ENCODE measurements at regions not wholly inside any gene's neighbourhood (a gene's known extent, or its start where the extent isn't known, plus 50 kb on each side); places are given as distances from the start of the nearest gene placed in this dataset.
"Not testable (repeated sequence)": the region's sequence is repeated elsewhere in the genome, so short reads cannot be mapped to it uniquely, and the experiment has no call there.

DNA sequence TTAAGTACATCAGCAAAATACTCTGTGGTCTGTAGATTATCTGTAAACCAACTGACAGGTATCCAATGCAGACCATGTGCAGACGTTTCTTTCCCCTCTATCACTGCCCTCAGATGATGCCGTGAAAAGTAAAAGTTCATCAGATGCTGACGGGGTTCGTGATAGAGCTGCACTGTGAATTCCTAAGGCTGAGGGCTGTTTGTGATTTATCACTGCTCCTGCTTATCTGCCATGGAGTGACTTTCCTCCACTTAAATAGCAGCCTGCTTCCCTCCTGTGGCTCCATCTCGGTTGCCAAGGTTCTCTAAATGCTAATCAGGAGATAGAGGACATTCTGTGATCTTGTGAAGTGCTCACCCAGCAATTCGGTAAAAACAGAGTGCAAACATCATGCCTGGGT is 89.3 kb upstream of the SRD5A3 start:
- no peak overlapping the region for H3K27ac Mint-ChIP-seq
- intact Hi-C loops (cut with micrococcal nuclease), result no loop called here
- no peaks in the 10 kb centered on the region for H3K36me3 Mint-ChIP-seq (ENCODE audit: low read depth)
- CTCF ChIA-PET, result no interaction called here
- H3K27me3 Mint-ChIP-seq (ENCODE audit: low read depth), result peaks cover 11% of the 10 kb centered on the region
- no peak for DNase-seq
- H3K9me3 Mint-ChIP-seq, result no peaks in the 10 kb centered on the region
- H3K4me3 Mint-ChIP-seq, result no peak overlapping the region
- no peaks in the 10 kb centered on the region for H3K4me1 Mint-ChIP-seq (ENCODE audit: low read depth)

GRCh38 chr4:55258152-55258865 is 87.7 kb upstream of the SRD5A3 start:
- no peaks in the 10 kb centered on the region for H3K36me3 Mint-ChIP-seq (ENCODE audit: low read depth)
- no peaks in the 10 kb centered on the region for H3K9me3 Mint-ChIP-seq
- intact Hi-C loops (cut with micrococcal nuclease), result no loop called here
- DNase-seq, result no peak
- no peaks in the 10 kb centered on the region for H3K4me1 Mint-ChIP-seq (ENCODE audit: low read depth)
- no peak overlapping the region for H3K4me3 Mint-ChIP-seq
- peaks cover 11% of the 10 kb centered on the region for H3K27me3 Mint-ChIP-seq (ENCODE audit: low read depth)
- CTCF ChIA-PET, result no interaction called here
- no peak overlapping the region for H3K27ac Mint-ChIP-seq

DNA sequence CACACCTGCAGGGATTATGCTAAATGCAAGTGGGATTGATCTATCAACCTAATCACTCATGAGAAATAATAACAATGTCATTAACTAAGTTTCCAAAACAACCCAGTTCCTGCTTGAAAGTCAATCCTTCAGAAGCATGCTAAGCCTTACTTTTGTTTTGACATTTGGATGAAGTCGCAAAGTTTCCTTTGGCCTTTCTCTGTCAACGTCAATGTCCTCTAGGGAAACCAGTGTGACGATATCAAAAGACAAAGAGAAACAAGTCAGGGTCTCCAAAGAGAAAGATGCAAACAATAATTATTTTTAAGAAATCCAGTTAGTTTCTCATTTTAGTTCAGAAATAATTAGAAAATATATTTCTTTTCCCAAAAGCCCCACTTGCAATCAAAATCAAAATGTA is 86.7 kb upstream of the SRD5A3 start:
- Mint-ChIP-seq H3K27ac (no peak overlapping the region), H3K4me1 (ENCODE audit: low read depth) (no peaks in the 10 kb centered on the region), H3K36me3 (ENCODE audit: low read depth) (no peaks in the 10 kb centered on the region), H3K27me3 (ENCODE audit: low read depth) (peaks cover 9% of the 10 kb centered on the region), H3K4me3 (no peak overlapping the region), H3K9me3 (no peaks in the 10 kb centered on the region)
- intact Hi-C loops (cut with micrococcal nuclease), result no loop called here
- CTCF ChIA-PET, result no interaction called here
- DNase-seq, result no peak

DNA sequence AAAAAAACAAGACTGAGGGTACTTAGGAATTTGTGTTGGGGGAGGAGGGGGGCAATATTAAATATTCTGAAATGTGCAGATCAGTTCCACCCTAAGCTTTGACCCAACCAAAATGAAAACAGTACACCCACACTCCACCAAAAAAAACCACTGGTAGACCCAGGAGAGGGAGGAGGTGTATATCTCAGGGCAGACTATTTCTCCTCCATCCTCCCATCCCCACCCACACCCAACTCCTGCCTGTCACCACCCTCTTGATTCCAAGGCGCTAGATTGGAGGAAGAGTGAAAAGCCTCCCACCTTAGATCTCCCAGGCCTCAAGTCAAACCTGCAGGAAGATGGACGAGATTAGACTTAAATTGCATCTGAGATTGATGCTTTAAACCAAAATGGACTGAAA is 76.6 kb upstream of the SRD5A3 start:
- Mint-ChIP-seq H3K4me1 (ENCODE audit: low read depth) (no peaks in the 10 kb centered on the region), H3K27me3 (ENCODE audit: low read depth) (peaks cover 23% of the 10 kb centered on the region), H3K9me3 (no peaks in the 10 kb centered on the region), H3K36me3 (ENCODE audit: low read depth) (no peaks in the 10 kb centered on the region), H3K4me3 (no peak overlapping the region), H3K27ac (no peak overlapping the region)
- no peak for DNase-seq
- CTCF ChIA-PET, result no interaction called here
- intact Hi-C loops (cut with micrococcal nuclease), result no loop called here

DNA sequence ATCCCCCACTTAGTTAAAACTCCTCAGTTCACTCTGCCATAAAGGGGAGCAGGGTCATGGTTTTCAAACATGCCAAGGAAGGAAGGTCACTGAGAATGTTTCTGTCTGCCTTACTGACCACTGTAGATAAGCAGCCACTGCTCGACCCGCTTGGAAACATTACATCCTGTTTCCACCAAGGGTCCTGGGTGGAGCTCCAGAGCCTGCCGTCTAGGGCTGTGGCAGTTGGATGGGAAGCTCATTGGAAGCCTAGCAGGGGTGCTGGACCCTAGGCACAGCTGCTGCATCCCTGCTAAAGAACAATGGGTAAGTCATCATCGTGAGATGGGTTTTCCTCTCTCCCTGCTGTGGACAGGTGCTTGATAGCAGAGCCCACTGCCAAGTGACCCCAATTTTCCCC is 76.0 kb upstream of the SRD5A3 start:
- intact Hi-C loops (cut with micrococcal nuclease), result no loop called here
- CTCF ChIA-PET, result no interaction called here
- Mint-ChIP-seq H3K4me3 (no peak overlapping the region), H3K4me1 (ENCODE audit: low read depth) (no peaks in the 10 kb centered on the region), H3K9me3 (no peaks in the 10 kb centered on the region), H3K27me3 (ENCODE audit: low read depth) (peaks cover 23% of the 10 kb centered on the region), H3K36me3 (ENCODE audit: low read depth) (no peaks in the 10 kb centered on the region), H3K27ac (no peak overlapping the region)
- no peak for DNase-seq

DNA sequence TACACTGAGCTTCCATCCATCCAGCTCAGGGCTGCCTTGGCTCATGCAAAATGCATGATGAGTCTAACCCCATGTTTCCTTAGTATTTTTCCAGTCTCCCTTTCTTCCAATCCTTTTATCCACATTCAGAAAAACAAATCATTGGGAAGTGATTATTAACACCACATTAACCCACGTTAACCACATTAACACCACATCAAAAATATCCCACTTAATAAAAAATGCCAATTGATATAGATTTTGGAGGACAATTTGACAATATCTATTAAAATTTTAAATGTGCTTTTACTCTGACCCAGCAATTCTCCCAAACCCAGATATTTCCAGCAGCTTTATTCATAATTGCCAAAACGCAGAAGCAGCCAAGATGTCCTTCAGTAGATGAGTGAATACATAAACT is 75.6 kb upstream of the SRD5A3 start:
- H3K36me3 Mint-ChIP-seq (ENCODE audit: low read depth), result no peaks in the 10 kb centered on the region
- no peak overlapping the region for H3K27ac Mint-ChIP-seq
- CTCF ChIA-PET, result no interaction called here
- H3K9me3 Mint-ChIP-seq, result no peaks in the 10 kb centered on the region
- H3K4me3 Mint-ChIP-seq, result no peak overlapping the region
- peaks cover 26% of the 10 kb centered on the region for H3K27me3 Mint-ChIP-seq (ENCODE audit: low read depth)
- no peaks in the 10 kb centered on the region for H3K4me1 Mint-ChIP-seq (ENCODE audit: low read depth)
- DNase-seq, result no peak
- intact Hi-C loops (cut with micrococcal nuclease), result no loop called here

GRCh38 chr4:55272102-55272501 is 73.9 kb upstream of the SRD5A3 start:
- Mint-ChIP-seq H3K9me3 (no peaks in the 10 kb centered on the region), H3K27me3 (ENCODE audit: low read depth) (peaks cover 29% of the 10 kb centered on the region), H3K36me3 (ENCODE audit: low read depth) (no peaks in the 10 kb centered on the region), H3K4me3 (no peak overlapping the region), H3K4me1 (ENCODE audit: low read depth) (no peaks in the 10 kb centered on the region), H3K27ac (no peak overlapping the region)
- intact Hi-C loops (cut with micrococcal nuclease), result no loop called here
- CTCF ChIA-PET, result no interaction called here
- no peak for DNase-seq

DNA sequence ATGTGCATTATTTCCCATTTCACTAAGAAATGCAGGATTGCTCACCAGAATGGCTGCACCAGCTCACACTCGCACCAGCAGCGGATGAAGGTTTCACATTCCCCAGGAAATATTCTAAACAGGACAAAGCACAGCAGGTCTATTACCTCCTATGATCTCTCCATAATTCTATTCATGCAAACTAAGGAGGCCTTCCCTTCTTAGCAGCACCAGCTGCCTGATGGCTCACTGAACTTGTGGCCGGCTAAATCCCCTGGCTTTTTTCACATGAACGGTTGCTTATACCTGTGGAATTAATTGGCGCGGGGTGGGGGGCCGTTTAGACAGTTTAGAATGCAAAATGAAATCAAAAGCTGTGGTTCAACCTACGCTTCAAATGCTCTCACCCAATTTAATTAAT is 73.5 kb upstream of the SRD5A3 start:
- H3K27me3 Mint-ChIP-seq (ENCODE audit: low read depth), result peaks cover 25% of the 10 kb centered on the region
- intact Hi-C loops (cut with micrococcal nuclease), result no loop called here
- no peaks in the 10 kb centered on the region for H3K9me3 Mint-ChIP-seq
- H3K4me1 Mint-ChIP-seq (ENCODE audit: low read depth), result no peaks in the 10 kb centered on the region
- H3K27ac Mint-ChIP-seq, result no peak overlapping the region
- no peak overlapping the region for H3K4me3 Mint-ChIP-seq
- DNase-seq, result no peak
- CTCF ChIA-PET, result no interaction called here
- no peaks in the 10 kb centered on the region for H3K36me3 Mint-ChIP-seq (ENCODE audit: low read depth)

DNA sequence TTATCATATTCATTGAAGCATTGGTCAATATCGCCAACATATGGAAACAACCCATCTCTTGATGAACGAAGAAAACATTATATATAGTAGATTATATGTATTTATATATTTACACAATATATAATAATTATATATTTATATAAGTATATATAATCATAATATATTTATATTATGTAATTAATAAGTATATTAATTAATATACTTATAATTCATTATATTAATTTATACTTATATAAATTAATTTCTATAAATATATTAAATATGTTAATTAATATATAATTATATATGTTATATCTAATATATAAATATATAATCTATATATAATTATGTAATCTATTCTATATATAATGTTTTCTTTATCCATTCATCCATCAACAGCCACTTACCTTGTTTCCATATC is 69.0 kb upstream of the SRD5A3 start:
- Mint-ChIP-seq H3K36me3 (ENCODE audit: low read depth) (no peaks in the 10 kb centered on the region), H3K9me3 (peaks cover 5% of the 10 kb centered on the region), H3K27ac (no peak overlapping the region), H3K4me3 (no peak overlapping the region), H3K27me3 (ENCODE audit: low read depth) (peaks cover 22% of the 10 kb centered on the region), H3K4me1 (ENCODE audit: low read depth) (no peaks in the 10 kb centered on the region)
- no peak for DNase-seq
- CTCF ChIA-PET, result no interaction called here
- intact Hi-C loops (cut with micrococcal nuclease), result no loop called here

- intact Hi-C loops (cut with micrococcal nuclease), result no loop called here
- Mint-ChIP-seq H3K27me3 (ENCODE audit: low read depth) (peaks cover 16% of the 10 kb centered on the region), H3K9me3 (peaks cover 10% of the 10 kb centered on the region), H3K4me3 (no peak overlapping the region), H3K36me3 (ENCODE audit: low read depth) (peaks cover 2% of the 10 kb centered on the region), H3K27ac (no peak overlapping the region), H3K4me1 (ENCODE audit: low read depth) (no peaks in the 10 kb centered on the region)
- DNase-seq, result no peak
- CTCF ChIA-PET, result no interaction called here
Observed at GRCh38 chr4:55278316-55278715, 67.7 kb upstream of the SRD5A3 start.

DNA sequence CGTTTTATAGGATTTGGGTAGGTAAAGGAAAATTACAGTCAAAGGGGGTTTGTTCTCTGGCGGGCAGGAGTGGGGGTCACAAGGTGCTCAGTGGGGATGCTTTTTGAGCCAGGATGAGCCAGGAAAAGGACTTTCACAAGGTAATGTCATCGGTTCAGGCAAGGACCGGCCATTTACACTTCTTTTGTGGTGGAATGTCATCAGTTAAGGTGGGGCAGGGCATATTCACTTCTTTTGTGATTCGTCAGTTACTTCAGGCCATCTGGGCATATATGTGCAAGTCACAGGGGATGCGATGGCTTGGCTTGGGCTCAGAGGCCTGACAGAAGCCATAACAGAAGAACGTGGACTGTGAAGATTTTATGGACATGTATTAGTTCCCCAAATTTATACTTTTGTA is 65.6 kb upstream of the SRD5A3 start:
- H3K27me3 Mint-ChIP-seq (ENCODE audit: low read depth); H3K36me3 Mint-ChIP-seq (ENCODE audit: low read depth); H3K4me1 Mint-ChIP-seq (ENCODE audit: low read depth); CTCF ChIA-PET; H3K27ac Mint-ChIP-seq; DNase-seq; intact Hi-C loops (cut with micrococcal nuclease); H3K4me3 Mint-ChIP-seq: not testable (repeated sequence)
- peaks cover 22% of the 10 kb centered on the region for H3K9me3 Mint-ChIP-seq

DNA sequence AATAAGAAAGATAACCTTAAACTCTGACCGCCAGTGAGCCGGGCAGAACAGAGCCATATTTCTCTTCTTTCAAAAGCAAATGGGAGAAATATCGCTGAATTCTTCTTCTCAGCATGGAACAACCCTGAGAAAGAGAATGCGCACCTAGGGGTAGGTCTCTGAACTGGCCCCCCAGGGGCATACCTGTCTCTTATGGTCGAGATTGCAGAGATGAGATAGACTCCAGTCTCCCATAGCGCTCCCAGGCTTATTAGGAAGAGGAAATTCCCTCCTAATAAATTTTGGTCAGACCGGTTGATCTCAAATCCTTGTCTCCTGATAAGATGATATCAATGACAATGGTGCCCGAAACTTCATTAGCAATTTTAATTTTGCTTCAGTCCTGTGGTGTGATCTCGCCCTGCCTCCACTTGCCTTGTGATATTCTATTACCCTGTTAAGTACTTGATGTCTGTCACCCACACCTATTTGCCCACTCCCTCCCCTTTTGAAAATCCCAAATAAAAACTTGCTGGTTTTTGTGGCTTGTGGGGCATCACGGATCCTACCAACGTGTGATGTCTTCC is 64.8 kb upstream of the SRD5A3 start:
- intact Hi-C loops (cut with micrococcal nuclease); DNase-seq; H3K27ac Mint-ChIP-seq; H3K27me3 Mint-ChIP-seq (ENCODE audit: low read depth); H3K4me1 Mint-ChIP-seq (ENCODE audit: low read depth); H3K36me3 Mint-ChIP-seq (ENCODE audit: low read depth); H3K4me3 Mint-ChIP-seq; CTCF ChIA-PET: not testable (repeated sequence)
- H3K9me3 Mint-ChIP-seq, result peaks cover 23% of the 10 kb centered on the region

- intact Hi-C loops (cut with micrococcal nuclease), result no loop called here
- CTCF ChIA-PET, result interaction anchor here (0.6 to 1.1 kb wide), 2 partner anchors 10 to 457 kb away, joined by 3 read pairs; no protein-coding TSS in a partner anchor
- peaks cover 5% of the 10 kb centered on the region for H3K27me3 Mint-ChIP-seq (ENCODE audit: low read depth)
- H3K4me1 Mint-ChIP-seq (ENCODE audit: low read depth), result no peaks in the 10 kb centered on the region
- H3K36me3 Mint-ChIP-seq (ENCODE audit: low read depth), result peaks cover 7% of the 10 kb centered on the region
- no peak for DNase-seq
- H3K4me3 Mint-ChIP-seq, result no peak overlapping the region
- H3K27ac Mint-ChIP-seq, result no peak overlapping the region
- peaks cover 23% of the 10 kb centered on the region for H3K9me3 Mint-ChIP-seq
Observed at GRCh38 chr4:55284331-55284730, 61.7 kb upstream of the SRD5A3 start.

Measured in activated naive CD4-positive, alpha-beta T cell treated with anti-CD3 and anti-CD28 coated beads for 36 hours (primary cell).